ENCODE measurements at regions not wholly inside any gene's neighbourhood (a gene's known extent, or its start where the extent isn't known, plus 50 kb on each side); places are given as distances from the start of the nearest gene placed in this dataset.

- Histone ChIP-seq H3K4me1 (ENCODE audit: control insufficient read depth, insufficient read depth, low read length) (no peaks in the 10 kb centered on the region), H3K27me3 (ENCODE audit: control insufficient read depth, insufficient read depth, low read length) (no peaks in the 10 kb centered on the region), H3K9me3 (ENCODE audit: control insufficient read depth, insufficient read depth, low read depth, low read length) (no peaks in the 10 kb centered on the region), H3K4me3 (ENCODE audit: low read depth in 2 of 2, low read length in 2 of 2) (no peak overlapping the region), H3K27ac (ENCODE audit: low read length) (no peak overlapping the region), H3K36me3 (ENCODE audit: control insufficient read depth, insufficient read depth, low read length) (no peaks in the 10 kb centered on the region)
- no peak for DNase-seq (ENCODE audit: low read depth, low spot score)
- no peak for ATAC-seq
- intact Hi-C loops (cut with micrococcal nuclease; ENCODE audit: unreplicated experiment) (no loop called here), in situ Hi-C loops (cut with HindIII; ENCODE audit: low pct_unique_long_range_greater_than_20kb, low sequenced_read_pairs) (no loop called here)
- POLR2A ChIA-PET, result no interaction called here
- no TSS peak for BruUV-seq (replicated peaks)
- CTCF ChIA-PET, result no interaction called here
- TF ChIP-seq REST (IDR thresholded peaks at IDR 0.05; ENCODE audit: insufficient read depth in 1 of 2, low read depth in 2 of 2, low read length in 1 of 2), result no peak
- TF ChIP-seq CTCF (IDR thresholded peaks at IDR 0.05), result no peak
- TF ChIP-seq TCF7L2 (IDR thresholded peaks at IDR 0.05; ENCODE audit: low read depth, low read length), result no peak
- TF ChIP-seq SIN3A (IDR thresholded peaks at IDR 0.05; ENCODE audit: borderline replicate concordance, insufficient read depth, low read depth, low read length), result no peak
- no peak for TF ChIP-seq POLR2AphosphoS5 (IDR thresholded peaks at IDR 0.05; ENCODE audit: low read depth, low read length)
Measured at GRCh38 chr2:60214626-60214875, 338.9 kb downstream of the BCL11A start.

- in situ Hi-C loops (cut with HindIII; ENCODE audit: low pct_unique_long_range_greater_than_20kb, low sequenced_read_pairs) (no loop called here), intact Hi-C loops (cut with micrococcal nuclease; ENCODE audit: unreplicated experiment) (no loop called here)
- H3K36me3 ChIP-seq (ENCODE audit: control insufficient read depth, insufficient read depth, low read length), result no peaks in the 10 kb centered on the region
- TF ChIP-seq SIN3A (IDR thresholded peaks at IDR 0.05; ENCODE audit: borderline replicate concordance, insufficient read depth, low read depth, low read length) (no peak), CTCF (IDR thresholded peaks at IDR 0.05) (no peak), POLR2AphosphoS5 (IDR thresholded peaks at IDR 0.05; ENCODE audit: low read depth, low read length) (no peak), TCF7L2 (IDR thresholded peaks at IDR 0.05; ENCODE audit: low read depth, low read length) (no peak), REST (IDR thresholded peaks at IDR 0.05; ENCODE audit: insufficient read depth in 1 of 2, low read depth in 2 of 2, low read length in 1 of 2) (no peak)
- no peaks in the 10 kb centered on the region for H3K4me1 ChIP-seq (ENCODE audit: control insufficient read depth, insufficient read depth, low read length)
- no peak overlapping the region for H3K4me3 ChIP-seq (ENCODE audit: low read depth in 2 of 2, low read length in 2 of 2)
- ChIA-PET CTCF (no interaction called here), POLR2A (no interaction called here)
- no peak overlapping the region for H3K27ac ChIP-seq (ENCODE audit: low read length)
- H3K27me3 ChIP-seq (ENCODE audit: control insufficient read depth, insufficient read depth, low read length), result no peaks in the 10 kb centered on the region
- DNase-seq (ENCODE audit: low read depth, low spot score) (no peak), ATAC-seq (no peak)
- H3K9me3 ChIP-seq (ENCODE audit: control insufficient read depth, insufficient read depth, low read depth, low read length), result no peaks in the 10 kb centered on the region
- no TSS peak for BruUV-seq (replicated peaks)
Measured at GRCh38 chr2:60213865-60214625, 339.4 kb downstream of the BCL11A start.
